ENCODE measurements at regions not wholly inside any gene's neighbourhood (a gene's known extent, or its start where the extent isn't known, plus 50 kb on each side); places are given as distances from the start of the nearest gene placed in this dataset.

DNA sequence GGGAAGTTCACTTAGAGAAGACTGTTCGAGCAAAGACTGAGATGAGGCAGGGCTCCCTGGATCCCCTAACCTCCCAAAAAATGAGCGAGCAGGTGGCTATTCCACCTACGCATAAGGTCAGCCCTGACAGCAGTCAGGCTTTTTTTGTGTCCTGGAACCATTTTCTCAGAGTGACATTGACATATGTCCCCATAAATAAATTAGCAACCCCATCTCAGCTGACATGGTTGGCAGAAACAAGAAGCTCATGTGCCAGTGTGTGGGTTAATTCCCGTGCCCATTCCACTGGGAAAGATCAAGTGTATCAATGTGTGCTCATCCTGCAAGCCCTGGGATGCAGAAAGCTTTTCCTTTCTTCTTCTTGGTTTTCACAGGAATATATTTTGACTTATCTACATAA is 740.4 kb upstream of the CELF4 start:
- DNase-seq (ENCODE audit: extremely low spot score): no peak
- TF ChIP-seq, protein P1, sequence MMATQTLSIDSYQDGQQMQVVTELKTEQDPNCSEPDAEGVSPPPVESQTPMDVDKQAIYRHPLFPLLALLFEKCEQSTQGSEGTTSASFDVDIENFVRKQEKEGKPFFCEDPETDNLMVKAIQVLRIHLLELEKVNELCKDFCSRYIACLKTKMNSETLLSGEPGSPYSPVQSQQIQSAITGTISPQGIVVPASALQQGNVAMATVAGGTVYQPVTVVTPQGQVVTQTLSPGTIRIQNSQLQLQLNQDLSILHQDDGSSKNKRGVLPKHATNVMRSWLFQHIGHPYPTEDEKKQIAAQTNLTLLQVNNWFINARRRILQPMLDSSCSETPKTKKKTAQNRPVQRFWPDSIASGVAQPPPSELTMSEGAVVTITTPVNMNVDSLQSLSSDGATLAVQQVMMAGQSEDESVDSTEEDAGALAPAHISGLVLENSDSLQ (IDR thresholded peaks at IDR 0.05): no peak
- TF ChIP-seq HDGF (IDR thresholded peaks at IDR 0.05; ENCODE audit: borderline replicate concordance) (no peak), TARDBP (IDR thresholded peaks at IDR 0.05) (no peak), LEF1 (IDR thresholded peaks at IDR 0.05; ENCODE audit: borderline replicate concordance) (no peak), NFRKB (IDR thresholded peaks at IDR 0.05) (no peak), L3MBTL2 (conservative IDR thresholded peaks at IDR 0.05) (no peak), ZNF384 (IDR thresholded peaks at IDR 0.05) (no peak), SP1 (IDR thresholded peaks at IDR 0.05) (no peak), CTBP1 (IDR thresholded peaks at IDR 0.05; ENCODE audit: borderline replicate concordance) (no peak), BHLHE40 (IDR thresholded peaks at IDR 0.05; ENCODE audit: borderline replicate concordance) (no peak), ELF4 (IDR thresholded peaks at IDR 0.05) (no peak), FOXM1 (IDR thresholded peaks at IDR 0.05; ENCODE audit: borderline replicate concordance) (no peak), ARNT (IDR thresholded peaks at IDR 0.05) (no peak), FOXK2 (IDR thresholded peaks at IDR 0.05) (no peak), SUZ12 (IDR thresholded peaks at IDR 0.05) (no peak), FOXA1 (IDR thresholded peaks at IDR 0.05) (no peak)
- ChIA-PET CTCF (no interaction called here), POLR2A (no interaction called here)

DNA sequence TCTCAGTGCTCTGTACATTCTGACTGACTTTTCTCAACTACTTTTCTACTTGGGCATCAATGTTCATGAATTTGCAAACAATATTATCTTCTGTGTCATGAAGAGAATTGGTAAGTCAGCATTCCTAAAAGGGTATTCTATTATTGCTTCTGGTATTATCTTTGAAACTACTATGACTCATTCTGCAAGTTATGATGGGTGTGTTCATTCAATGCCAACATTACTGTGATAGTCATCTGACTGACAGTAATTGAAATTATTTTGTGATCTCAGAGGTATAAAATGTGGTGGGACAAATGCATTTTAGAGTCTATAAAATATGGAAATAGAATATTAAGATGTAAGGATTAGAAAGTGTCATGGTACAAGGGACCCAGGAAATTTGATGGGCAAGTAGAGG is 736.0 kb upstream of the CELF4 start:
- DNase-seq (ENCODE audit: extremely low spot score): no peak
- TF ChIP-seq SUZ12 (IDR thresholded peaks at IDR 0.05) (no peak), NFRKB (IDR thresholded peaks at IDR 0.05) (no peak), LEF1 (IDR thresholded peaks at IDR 0.05; ENCODE audit: borderline replicate concordance) (no peak), ARNT (IDR thresholded peaks at IDR 0.05) (no peak), CTBP1 (IDR thresholded peaks at IDR 0.05; ENCODE audit: borderline replicate concordance) (no peak), TARDBP (IDR thresholded peaks at IDR 0.05) (no peak), FOXA1 (IDR thresholded peaks at IDR 0.05) (no peak), L3MBTL2 (conservative IDR thresholded peaks at IDR 0.05) (no peak), ZNF384 (IDR thresholded peaks at IDR 0.05) (no peak), FOXM1 (IDR thresholded peaks at IDR 0.05; ENCODE audit: borderline replicate concordance) (no peak), HDGF (IDR thresholded peaks at IDR 0.05; ENCODE audit: borderline replicate concordance) (no peak), FOXK2 (IDR thresholded peaks at IDR 0.05) (no peak), BHLHE40 (IDR thresholded peaks at IDR 0.05; ENCODE audit: borderline replicate concordance) (no peak), ELF4 (IDR thresholded peaks at IDR 0.05) (no peak), SP1 (IDR thresholded peaks at IDR 0.05) (no peak)
- TF ChIP-seq, protein P1 (IDR thresholded peaks at IDR 0.05): no peak
- ChIA-PET CTCF (no interaction called here), POLR2A (no interaction called here)

DNA sequence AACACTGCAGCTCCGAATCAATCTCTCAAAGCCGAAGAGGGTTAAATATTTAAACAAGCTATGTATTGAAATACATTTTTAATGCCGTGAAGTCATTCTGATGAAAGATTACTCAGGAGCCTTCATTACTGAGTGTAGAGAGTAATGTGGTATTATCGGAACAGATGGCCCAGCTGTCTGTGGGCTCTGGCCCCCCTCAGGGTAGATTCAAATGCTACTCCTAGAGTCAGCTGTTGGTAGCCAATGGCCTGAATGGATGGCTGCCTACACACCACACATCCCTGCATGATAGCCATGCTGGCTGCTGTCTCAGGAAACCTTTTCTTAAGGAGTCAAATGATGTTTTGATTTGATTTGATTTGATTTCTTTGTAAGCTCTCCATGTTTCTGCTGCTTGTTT is 732.3 kb upstream of the CELF4 start:
- ChIA-PET CTCF (no interaction called here), POLR2A (interaction anchor here (0.6 kb wide), 1 partner anchor 18 kb away, joined by 3 read pairs; no protein-coding TSS in a partner anchor)
- DNase-seq (ENCODE audit: extremely low spot score): no peak

DNA sequence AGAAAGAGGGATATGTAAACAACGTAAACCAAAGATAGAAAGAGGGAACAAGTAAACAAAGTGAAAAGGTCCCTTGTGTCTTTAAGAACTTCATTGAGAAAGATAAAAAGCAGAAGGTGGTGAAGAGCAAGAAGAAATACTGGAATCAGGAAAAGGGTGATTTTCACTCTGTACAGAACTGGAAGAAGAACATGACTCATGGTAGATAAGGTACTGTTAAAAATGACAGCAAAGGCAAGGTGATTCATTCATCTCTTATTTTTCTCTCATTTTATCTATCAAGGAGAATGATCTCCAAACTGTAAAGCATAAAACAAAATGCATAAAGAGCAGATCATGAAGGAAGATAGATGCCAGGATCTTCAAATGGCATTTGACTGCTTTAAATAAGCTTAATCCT is 724.6 kb upstream of the CELF4 start:
- TF ChIP-seq BHLHE40 (IDR thresholded peaks at IDR 0.05; ENCODE audit: borderline replicate concordance): no peak
- TF ChIP-seq L3MBTL2 (conservative IDR thresholded peaks at IDR 0.05): no peak
- no peak for TF ChIP-seq SP1 (IDR thresholded peaks at IDR 0.05)
- TF ChIP-seq NFRKB (IDR thresholded peaks at IDR 0.05): no peak
- no peak for TF ChIP-seq CTBP1 (IDR thresholded peaks at IDR 0.05; ENCODE audit: borderline replicate concordance)
- ChIA-PET POLR2A (no interaction called here), CTCF (no interaction called here)
- no peak for DNase-seq (ENCODE audit: extremely low spot score)

More for the DNA sequence above, 732.3 kb upstream of the CELF4 start:
- TF ChIP-seq HDGF (IDR thresholded peaks at IDR 0.05; ENCODE audit: borderline replicate concordance): no peak

DNA sequence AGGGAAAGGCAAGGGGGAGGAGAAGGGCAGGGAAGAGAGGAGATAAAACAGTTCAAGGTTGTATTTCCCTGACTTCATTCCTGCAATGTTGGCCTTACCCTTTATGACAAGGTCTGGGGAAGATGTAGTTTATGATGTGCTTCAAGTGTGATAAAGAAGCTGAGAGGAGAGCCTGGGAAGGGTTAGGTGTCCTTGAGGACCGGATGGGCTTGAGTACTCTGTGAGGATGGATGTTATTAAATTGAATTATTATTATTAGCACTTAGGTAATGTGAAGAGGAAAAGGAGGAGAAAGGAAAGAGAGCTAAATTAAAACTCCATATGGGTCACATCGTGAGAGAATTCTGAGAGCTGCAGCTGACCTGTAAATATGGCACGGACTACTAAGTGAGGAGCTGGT is 719.4 kb upstream of the CELF4 start:
- DNase-seq (ENCODE audit: extremely low spot score): no peak
- TF ChIP-seq ELF4 (IDR thresholded peaks at IDR 0.05) (no peak), FOXA1 (IDR thresholded peaks at IDR 0.05) (no peak), FOXM1 (IDR thresholded peaks at IDR 0.05; ENCODE audit: borderline replicate concordance) (no peak), SUZ12 (IDR thresholded peaks at IDR 0.05) (no peak), HDGF (IDR thresholded peaks at IDR 0.05; ENCODE audit: borderline replicate concordance) (no peak), FOXK2 (IDR thresholded peaks at IDR 0.05) (no peak), SP1 (IDR thresholded peaks at IDR 0.05) (no peak), LEF1 (IDR thresholded peaks at IDR 0.05; ENCODE audit: borderline replicate concordance) (no peak)
- TF ChIP-seq, protein P1 (IDR thresholded peaks at IDR 0.05): no peak
- ChIA-PET CTCF (no interaction called here), POLR2A (no interaction called here)

DNA sequence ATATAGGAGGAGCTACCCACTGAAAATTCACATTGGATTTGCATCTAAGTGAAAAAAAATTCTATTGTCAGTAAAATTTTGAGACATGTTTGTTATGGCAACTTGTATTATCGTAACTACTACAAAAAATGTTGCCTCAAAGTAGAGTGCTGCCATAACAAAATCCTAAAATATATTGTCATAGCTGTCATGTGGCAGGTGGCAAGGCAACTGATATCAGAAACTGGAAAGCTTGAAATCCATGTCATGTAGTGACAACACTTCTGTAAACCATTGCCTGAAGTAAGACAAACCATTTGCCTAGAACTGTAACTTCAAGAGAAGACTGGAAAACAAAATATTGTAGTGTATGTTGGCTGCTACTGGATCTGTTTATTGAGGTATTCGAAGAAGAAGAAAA is 697.5 kb upstream of the CELF4 start:
- ChIA-PET CTCF (no interaction called here), POLR2A (no interaction called here)
- no peak for TF ChIP-seq SP1 (IDR thresholded peaks at IDR 0.05)
- no peak for TF ChIP-seq BHLHE40 (IDR thresholded peaks at IDR 0.05; ENCODE audit: borderline replicate concordance)
- no peak for TF ChIP-seq ZNF384 (IDR thresholded peaks at IDR 0.05)
- no peak for TF ChIP-seq ELF4 (IDR thresholded peaks at IDR 0.05)
- no peak for TF ChIP-seq CTBP1 (IDR thresholded peaks at IDR 0.05; ENCODE audit: borderline replicate concordance)
- no peak for TF ChIP-seq NFRKB (IDR thresholded peaks at IDR 0.05)
- TF ChIP-seq FOXK2 (IDR thresholded peaks at IDR 0.05): no peak
- no peak for TF ChIP-seq TARDBP (IDR thresholded peaks at IDR 0.05)
- TF ChIP-seq ARNT (IDR thresholded peaks at IDR 0.05): no peak
- TF ChIP-seq HDGF (IDR thresholded peaks at IDR 0.05; ENCODE audit: borderline replicate concordance): no peak
- TF ChIP-seq, protein P1 (IDR thresholded peaks at IDR 0.05): no peak
- no peak for TF ChIP-seq LEF1 (IDR thresholded peaks at IDR 0.05; ENCODE audit: borderline replicate concordance)
- TF ChIP-seq FOXM1 (IDR thresholded peaks at IDR 0.05; ENCODE audit: borderline replicate concordance): no peak
- no peak for TF ChIP-seq FOXA1 (IDR thresholded peaks at IDR 0.05)
- TF ChIP-seq SUZ12 (IDR thresholded peaks at IDR 0.05): no peak
- no peak for TF ChIP-seq L3MBTL2 (conservative IDR thresholded peaks at IDR 0.05)
- no peak for DNase-seq (ENCODE audit: extremely low spot score)

Data from HEK293T (cell line).